Dermis microvascular lymphatic vessel endothelial cell (primary cell): ENCODE measurements at regions not wholly inside any gene's neighbourhood (a gene's known extent, or its start where the extent isn't known, plus 50 kb on each side); places are given as distances from the start of the nearest gene placed in this dataset.
"Not testable (repeated sequence)": the region's sequence is repeated elsewhere in the genome, so short reads cannot be mapped to it uniquely, and the experiment has no call there.

ENCODE experiments used
- DNase-seq, 2 donors: peaks; one replicate each; pipeline versions ENCODE4 v3.0.0 to v3.0.0-alpha.2; 2010; ENCODE audit warnings: low read depth in 2 of 2

- no peak for DNase-seq
These were observed 83.8 kb upstream of the MANSC4 start for GRCh38 chr12:27863839-27864238.

- DNase-seq, result no peak
These were observed 81.6 kb upstream of the MANSC4 start for GRCh38 chr12:27861428-27862167.

GRCh38 chr12:27859648-27860047, 79.6 kb upstream of the MANSC4 start:
- no peak for DNase-seq

- not testable (repeated sequence) for DNase-seq
These were observed 77.0 kb upstream of the MANSC4 start for GRCh38 chr12:27857006-27857405.

- no peak for DNase-seq
These were observed 72.7 kb upstream of the MANSC4 start for GRCh38 chr12:27852742-27853141.
